PC-3 (cell line): ENCODE measurements at regions not wholly inside any gene's neighbourhood (a gene's known extent, or its start where the extent isn't known, plus 50 kb on each side); places are given as distances from the start of the nearest gene placed in this dataset.
A peak's percentile ranks its signal among the peaks of the same experiment; 100 is the strongest.

Experiments
- ATAC-seq: fragments of 200-7000 bp; cut with Tn5 transposase; 2 replicates; pipeline ENCODE4 v1.9.1; 2020; ENCODE audit warnings: mild to moderate bottlenecking, moderate library complexity
- BruUV-seq: library from RNA; stranded (reverse); fragments of 400-500 nt; replicated peaks from 2 replicates; lab custom pipeline; 2021; lab: Mats Ljungman, UMichigan
- CTCF ChIA-PET: fragments of 300-600 bp; sonication (Branson Sonifier 250); formaldehyde crosslinking; loops from one replicate; lab custom pipeline; 2022; ENCODE audit warnings: antibody characterized with exemption; lab: Charles Lee
- POLR2A ChIA-PET: fragments of 300-600 bp; sonication (Branson Sonifier 250); formaldehyde crosslinking; loops from one replicate; lab custom pipeline; 2022; ENCODE audit warnings: antibody characterized with exemption; ENCODE audit not compliant: unreplicated experiment; lab: Charles Lee
- DNase-seq: peaks from one replicate; pipeline ENCODE4 v3.0.0-alpha.2; 2015
- H2AFZ ChIP-seq: fragments of 300-600 bp; sonication (generic); 2 replicates; pipeline ENCODE4 v1.6.0; 2016; ENCODE audit warnings: antibody characterized with exemption, low read length
- H3F3A ChIP-seq: fragments of 300-600 bp; sonication (generic); one replicate; pipeline ENCODE4 v1.6.0; 2017; ENCODE audit warnings: antibody characterized with exemption, low read length, control low read depth, mild to moderate bottlenecking; ENCODE audit not compliant: unreplicated experiment
- H3K27ac ChIP-seq: fragments of 300-600 bp; sonication (generic); 2 replicates; pipeline ENCODE4 v1.5.1; 2016; ENCODE audit warnings: mild to moderate bottlenecking, low read length
- H3K27me3 ChIP-seq: fragments of 300-600 bp; sonication (generic); 2 replicates; pipeline ENCODE4 v1.6.1; 2016; ENCODE audit warnings: low read length, mixed read lengths
- H3K36me3 ChIP-seq: fragments of 300-600 bp; sonication (generic); 2 replicates; pipeline ENCODE4 v1.6.1; 2016; ENCODE audit warnings: low read depth, mixed run types, low read length, mixed read lengths
- H3K4me1 ChIP-seq: fragments of 300-600 bp; sonication (generic); 2 replicates; pipeline ENCODE4 v1.5.1; 2016; ENCODE audit warnings: low read length; ENCODE audit not compliant: insufficient read depth
- H3K4me2 ChIP-seq: fragments of 300-600 bp; sonication (generic); 2 replicates; pipeline ENCODE4 v1.6.0; 2016; ENCODE audit warnings: low read length
- H3K4me3 ChIP-seq: fragments of 300-600 bp; sonication (generic); 2 replicates; pipeline ENCODE4 v1.5.1; 2016; ENCODE audit warnings: mild to moderate bottlenecking, low read length, mixed read lengths
- H3K79me2 ChIP-seq: fragments of 300-600 bp; sonication (generic); 2 replicates; pipeline ENCODE4 v1.6.1; 2017; ENCODE audit warnings: low read length, mixed read lengths
- H3K9ac ChIP-seq: fragments of 300-600 bp; sonication (generic); 2 replicates; pipeline ENCODE4 v1.6.0; 2016; ENCODE audit warnings: mild to moderate bottlenecking, low read length
- H3K9me2 ChIP-seq: fragments of 300-600 bp; sonication (generic); replicated peaks from 2 replicates; pipeline ENCODE4 v1.6.1; 2016; ENCODE audit warnings: mixed run types, low read length, mixed read lengths
- H3K9me3 ChIP-seq: fragments of 300-600 bp; sonication (generic); 2 replicates; pipeline ENCODE4 v1.6.1; 2016; ENCODE audit warnings: low read length, mixed read lengths
- H4K20me1 ChIP-seq: fragments of 300-600 bp; sonication (generic); 2 replicates; pipeline ENCODE4 v1.6.1; 2016; ENCODE audit warnings: low read length, mixed read lengths
- EZH2 ChIP-seq: fragments of 300-600 bp; sonication (generic); IDR thresholded peaks from one replicate; pipeline ENCODE4 v1.6.1; 2017; ENCODE audit warnings: antibody characterized with exemption, mild to moderate bottlenecking, low read length; ENCODE audit not compliant: unreplicated experiment
- EZH2phosphoT487 ChIP-seq: fragments of 300-600 bp; sonication (generic); IDR thresholded peaks from 2 replicates; pipeline ENCODE4 v1.6.1; 2018; ENCODE audit warnings: mild to moderate bottlenecking, antibody characterized with exemption, low read length, borderline replicate concordance
- intact Hi-C: fragments of 100-400 bp; cut with micrococcal nuclease; formaldehyde crosslinking; loops from 2 replicates; pipeline ENCODE4 v1.9.0; 2023
- TF ChIP-seq, protein P1 (sequence below): fragments of 300-600 bp; sonication (generic); conservative IDR thresholded peaks from 2 replicates; pipeline ENCODE4 v1.5.1; 2017; ENCODE audit warnings: antibody characterized with exemption, low read depth, mild to moderate bottlenecking, low read length

DNA sequence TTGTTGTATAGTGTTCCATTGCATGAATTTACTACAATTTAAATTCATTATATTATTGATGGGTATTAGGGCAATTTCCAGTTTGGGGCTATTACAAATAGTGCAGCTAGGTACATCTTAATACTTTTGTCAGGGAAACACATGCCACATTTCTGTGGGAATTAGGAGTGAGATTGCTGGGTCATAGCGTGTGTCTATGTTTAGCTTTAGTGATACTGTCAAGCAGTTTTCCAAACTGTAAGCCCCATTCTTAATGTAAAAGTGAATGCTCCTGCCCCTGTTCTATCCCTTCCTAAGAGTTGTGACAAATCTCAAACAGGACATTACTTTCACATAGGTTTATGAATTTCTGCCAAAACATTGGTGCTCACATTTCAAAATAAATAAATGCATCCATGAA is 184.5 kb upstream of the ANKRD28 start:
- H4K20me1 ChIP-seq = no peaks in the 10 kb centered on the region
- H3K27ac ChIP-seq = peak overlapping the region; percentile 90
- ATAC-seq (peak; percentile 23), DNase-seq (no peak)
- H3K9ac ChIP-seq = peak overlapping the region; percentile 60
- intact Hi-C loops = loop anchor here (1.0 to 10.0 kb wide), 4 partner anchors 17 to 1823 kb away; no protein-coding TSS in a partner anchor
- peaks cover 10% of the 10 kb centered on the region for H3F3A ChIP-seq
- TF ChIP-seq EZH2phosphoT487 = no peak
- TF ChIP-seq, protein P1, sequence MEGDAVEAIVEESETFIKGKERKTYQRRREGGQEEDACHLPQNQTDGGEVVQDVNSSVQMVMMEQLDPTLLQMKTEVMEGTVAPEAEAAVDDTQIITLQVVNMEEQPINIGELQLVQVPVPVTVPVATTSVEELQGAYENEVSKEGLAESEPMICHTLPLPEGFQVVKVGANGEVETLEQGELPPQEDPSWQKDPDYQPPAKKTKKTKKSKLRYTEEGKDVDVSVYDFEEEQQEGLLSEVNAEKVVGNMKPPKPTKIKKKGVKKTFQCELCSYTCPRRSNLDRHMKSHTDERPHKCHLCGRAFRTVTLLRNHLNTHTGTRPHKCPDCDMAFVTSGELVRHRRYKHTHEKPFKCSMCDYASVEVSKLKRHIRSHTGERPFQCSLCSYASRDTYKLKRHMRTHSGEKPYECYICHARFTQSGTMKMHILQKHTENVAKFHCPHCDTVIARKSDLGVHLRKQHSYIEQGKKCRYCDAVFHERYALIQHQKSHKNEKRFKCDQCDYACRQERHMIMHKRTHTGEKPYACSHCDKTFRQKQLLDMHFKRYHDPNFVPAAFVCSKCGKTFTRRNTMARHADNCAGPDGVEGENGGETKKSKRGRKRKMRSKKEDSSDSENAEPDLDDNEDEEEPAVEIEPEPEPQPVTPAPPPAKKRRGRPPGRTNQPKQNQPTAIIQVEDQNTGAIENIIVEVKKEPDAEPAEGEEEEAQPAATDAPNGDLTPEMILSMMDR = no peak
- TF ChIP-seq EZH2 = no peak
- H3K4me3 ChIP-seq = peak overlapping the region; percentile 60
- H3K36me3 ChIP-seq = no peaks in the 10 kb centered on the region
- POLR2A ChIA-PET = no interaction called here
- H2AFZ ChIP-seq = peak overlapping the region; percentile 82
- H3K27me3 ChIP-seq = no peaks in the 10 kb centered on the region
- no peaks in the 10 kb centered on the region for H3K9me2 ChIP-seq
- no peaks in the 10 kb centered on the region for H3K79me2 ChIP-seq
- CTCF ChIA-PET = interaction anchor here (0.6 kb wide), 1 partner anchor 89 kb away, joined by 4 read pairs; no protein-coding TSS in a partner anchor
- H3K4me1 ChIP-seq = peaks cover 23% of the 10 kb centered on the region
- H3K4me2 ChIP-seq = peak overlapping the region; percentile 81
- H3K9me3 ChIP-seq = no peaks in the 10 kb centered on the region
- no TSS peak for BruUV-seq

DNA sequence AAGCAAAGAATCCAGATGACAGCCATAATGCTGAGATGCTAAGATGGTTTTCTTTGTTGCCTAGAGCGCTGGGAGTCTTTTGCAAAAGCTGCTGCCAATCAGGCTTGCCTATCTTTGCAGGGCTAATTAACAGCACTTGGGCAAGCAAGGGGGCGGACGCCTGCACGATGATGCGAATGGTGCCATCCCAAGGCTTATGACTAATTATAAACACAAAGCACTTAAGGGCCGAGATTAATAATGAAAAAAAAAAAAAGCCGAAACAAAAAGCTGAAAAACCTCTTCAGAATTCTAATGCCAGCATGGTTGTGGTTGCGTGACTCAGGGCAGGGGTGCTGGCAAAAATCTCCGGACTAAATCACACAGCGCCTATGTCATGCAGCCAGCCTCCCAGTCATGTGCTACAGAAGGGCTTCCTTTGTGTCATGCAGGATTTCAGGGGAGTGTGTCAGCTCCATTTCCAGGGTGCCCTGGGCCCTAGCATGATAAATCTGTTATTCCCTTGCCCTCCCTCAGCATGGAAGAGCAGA is 185.0 kb upstream of the ANKRD28 start:
- Histone ChIP-seq H2AFZ (peak overlapping the region; percentile 82), H3K9me3 (no peaks in the 10 kb centered on the region), H3K4me1 (peaks cover 23% of the 10 kb centered on the region), H3F3A (peaks cover 10% of the 10 kb centered on the region), H3K9ac (peak overlapping the region; percentile 60), H3K4me3 (peak overlapping the region; percentile 60), H3K36me3 (no peaks in the 10 kb centered on the region), H4K20me1 (no peaks in the 10 kb centered on the region), H3K27me3 (no peaks in the 10 kb centered on the region), H3K27ac (peak overlapping the region; percentile 90), H3K9me2 (no peaks in the 10 kb centered on the region), H3K4me2 (peak overlapping the region; percentile 81), H3K79me2 (no peaks in the 10 kb centered on the region)
- POLR2A ChIA-PET = interaction anchor here (0.6 to 0.7 kb wide), 5 partner anchors 18 to 349 kb away, joined by 3 to 6 read pairs (median 3); partner anchors contain the start of gene ANKRD28
- ATAC-seq (peak; percentile 95), DNase-seq (peak; percentile 93)
- intact Hi-C loops = loop anchor here (1.0 to 10.0 kb wide), 4 partner anchors 18 to 1822 kb away; no protein-coding TSS in a partner anchor
- TF ChIP-seq EZH2phosphoT487 (no peak), EZH2 (no peak)
- TF ChIP-seq, protein P1 = no peak
- CTCF ChIA-PET = interaction anchor here (0.6 kb wide), 3 partner anchors 90 to 166 kb away, joined by 4 to 5 read pairs (median 4); no protein-coding TSS in a partner anchor
- BruUV-seq = no TSS peak

DNA sequence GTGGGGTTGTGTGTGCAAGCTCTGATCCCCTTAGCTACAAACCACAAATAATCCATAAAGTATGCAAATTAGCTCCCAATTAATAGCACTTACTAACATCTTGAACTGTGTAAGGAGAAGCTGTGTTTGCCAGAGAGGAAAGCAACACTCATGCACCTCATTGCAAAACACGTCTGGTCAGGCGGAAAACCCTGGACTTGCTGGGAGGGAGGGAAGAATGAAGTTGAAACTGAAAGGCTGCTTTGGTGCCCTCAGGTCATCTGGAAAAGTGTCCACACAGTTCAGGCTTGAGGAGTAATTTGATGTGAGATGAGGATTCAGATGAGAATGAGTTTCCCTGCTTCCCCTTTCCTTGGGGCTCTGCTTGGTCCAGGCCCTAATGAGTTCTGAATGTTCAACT is 185.5 kb upstream of the ANKRD28 start:
- Histone ChIP-seq H3K9me3 (no peaks in the 10 kb centered on the region), H3K79me2 (no peaks in the 10 kb centered on the region), H3K9me2 (no peaks in the 10 kb centered on the region), H3K27ac (peak overlapping the region; percentile 90), H3K4me1 (peaks cover 23% of the 10 kb centered on the region), H3K27me3 (no peaks in the 10 kb centered on the region), H3K36me3 (no peaks in the 10 kb centered on the region), H3K4me3 (peak overlapping the region; percentile 60), H3K9ac (peak overlapping the region; percentile 60), H4K20me1 (no peaks in the 10 kb centered on the region), H3K4me2 (peak overlapping the region; percentile 81), H2AFZ (peak overlapping the region; percentile 82), H3F3A (peaks cover 10% of the 10 kb centered on the region)
- ATAC-seq = peak; percentile 39
- TF ChIP-seq EZH2 = no peak
- TF ChIP-seq, protein P1 = no peak
- TF ChIP-seq EZH2phosphoT487 = no peak
- CTCF ChIA-PET = interaction anchor here (0.6 kb wide), 2 partner anchors 164 to 166 kb away, joined by 4 to 5 read pairs; no protein-coding TSS in a partner anchor
- BruUV-seq = TSS peak; percentile 50
- intact Hi-C loops = loop anchor here (2.0 to 10.0 kb wide), 2 partner anchors 18 to 1822 kb away; no protein-coding TSS in a partner anchor
- POLR2A ChIA-PET = interaction anchor here (0.5 to 0.7 kb wide), 6 partner anchors 19 to 349 kb away, joined by 3 to 6 read pairs (median 3); partner anchors contain the start of gene ANKRD28
- peak; percentile 43 for DNase-seq
